ENCODE measurements at regions not wholly inside any gene's neighbourhood (a gene's known extent, or its start where the extent isn't known, plus 50 kb on each side); places are given as distances from the start of the nearest gene placed in this dataset.

- H3K4me3 ChIP-seq (replicated peaks in 1 of 2; ENCODE audit: low read depth in 2 of 2, low read length in 2 of 2): no peak overlapping the region
- no peak for TF ChIP-seq CTCF (IDR thresholded peaks at IDR 0.05; ENCODE audit: low read depth, low read length)
- no peak for DNase-seq (ENCODE audit: low read depth in 2 of 2)
Observed at GRCh38 chr2:19643117-19643518, 258.7 kb downstream of the TTC32 start.

GRCh38 chr2:19642501-19642900, 259.3 kb downstream of the TTC32 start:
- DNase-seq (ENCODE audit: low read depth in 2 of 2): no peak
- TF ChIP-seq CTCF (IDR thresholded peaks at IDR 0.05; ENCODE audit: low read depth, low read length): no peak
- H3K4me3 ChIP-seq (replicated peaks in 1 of 2; ENCODE audit: low read depth in 2 of 2, low read length in 2 of 2): no peak overlapping the region

- no peak for DNase-seq (ENCODE audit: low read depth in 2 of 2)
- H3K4me3 ChIP-seq (replicated peaks in 1 of 2; ENCODE audit: low read depth in 2 of 2, low read length in 2 of 2): no peak overlapping the region
- no peak for TF ChIP-seq CTCF (IDR thresholded peaks at IDR 0.05; ENCODE audit: low read depth, low read length)
Observed at GRCh38 chr2:19635951-19636510, 265.8 kb downstream of the TTC32 start.

GRCh38 chr2:19632403-19632991, 269.3 kb downstream of the TTC32 start:
- no peak overlapping the region for H3K4me3 ChIP-seq (replicated peaks in 1 of 2; ENCODE audit: low read depth in 2 of 2, low read length in 2 of 2)
- peak; percentile 53 to 78 for DNase-seq (ENCODE audit: low read depth in 2 of 2)
- no peak for TF ChIP-seq CTCF (IDR thresholded peaks at IDR 0.05; ENCODE audit: low read depth, low read length)

GRCh38 chr2:19631871-19632270, 269.9 kb downstream of the TTC32 start:
- H3K4me3 ChIP-seq (replicated peaks in 1 of 2; ENCODE audit: low read depth in 2 of 2, low read length in 2 of 2): no peak overlapping the region
- no peak for TF ChIP-seq CTCF (IDR thresholded peaks at IDR 0.05; ENCODE audit: low read depth, low read length)
- DNase-seq (ENCODE audit: low read depth in 2 of 2): no peak

- DNase-seq (ENCODE audit: low read depth in 2 of 2): no peak
- no peak overlapping the region for H3K4me3 ChIP-seq (replicated peaks in 1 of 2; ENCODE audit: low read depth in 2 of 2, low read length in 2 of 2)
- no peak for TF ChIP-seq CTCF (IDR thresholded peaks at IDR 0.05; ENCODE audit: low read depth, low read length)
Observed at GRCh38 chr2:19630921-19631320, 270.9 kb downstream of the TTC32 start.

- no peak for TF ChIP-seq CTCF (IDR thresholded peaks at IDR 0.05; ENCODE audit: low read depth, low read length)
- no peak overlapping the region for H3K4me3 ChIP-seq (replicated peaks in 1 of 2; ENCODE audit: low read depth in 2 of 2, low read length in 2 of 2)
- no peak for DNase-seq (ENCODE audit: low read depth in 2 of 2)
Observed at GRCh38 chr2:19627359-19627758, 268.9 kb upstream of the OSR1 start.
